ENCODE measurements at regions not wholly inside any gene's neighbourhood (a gene's known extent, or its start where the extent isn't known, plus 50 kb on each side); places are given as distances from the start of the nearest gene placed in this dataset.
"Not testable (repeated sequence)": the region's sequence is repeated elsewhere in the genome, so short reads cannot be mapped to it uniquely, and the experiment has no call there.

DNA sequence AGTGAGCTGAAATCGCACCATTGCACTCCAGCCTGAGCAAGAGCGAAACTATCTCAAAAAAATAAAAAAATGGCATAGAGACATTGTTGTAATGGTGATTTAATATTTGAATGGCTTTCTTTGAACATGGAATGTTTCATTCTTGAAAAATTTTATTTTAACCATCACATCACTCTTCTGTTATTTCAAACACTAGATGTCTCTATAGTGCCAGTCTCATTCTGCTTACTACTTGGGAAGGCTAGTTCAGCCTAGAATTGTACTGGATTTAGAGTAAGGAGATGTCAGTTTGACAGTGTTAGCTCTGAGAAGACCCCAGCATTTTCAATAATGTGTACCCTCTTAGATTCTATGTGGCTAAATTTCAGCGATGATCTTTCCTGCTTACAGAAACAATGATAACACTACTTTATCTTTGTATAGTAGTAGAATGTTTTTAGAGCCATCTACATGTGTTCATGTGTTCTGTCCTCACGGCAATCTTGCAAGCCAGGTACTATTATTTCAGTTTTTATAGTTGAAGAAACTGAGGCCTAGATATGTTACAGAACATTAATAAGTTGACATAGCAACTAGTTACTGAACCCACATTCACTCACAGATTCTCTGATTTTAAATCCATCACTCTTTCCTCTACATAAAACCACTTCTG, 142.9 kb upstream of the ZSWIM2 start:
- DNase-seq (ENCODE audit: low read depth), result no peak

DNA sequence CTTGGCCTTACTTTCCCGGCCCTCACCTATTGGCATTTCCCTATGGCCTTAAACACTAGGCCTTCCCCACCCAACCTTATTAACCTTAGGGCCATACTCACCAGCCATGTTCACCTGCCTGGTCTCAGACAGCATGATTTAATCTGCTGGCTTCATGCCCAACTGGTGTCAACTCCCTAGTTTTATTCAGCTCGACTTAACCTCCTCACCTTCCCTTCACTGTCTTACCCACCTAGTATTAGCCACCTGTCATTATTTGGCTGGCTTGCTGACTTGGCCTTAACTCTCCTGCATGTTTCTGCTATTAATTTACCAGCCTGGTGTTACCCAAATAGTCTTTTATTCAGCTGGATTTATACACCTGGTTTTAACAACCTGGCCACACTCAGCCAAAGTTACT, 136.0 kb upstream of the ZSWIM2 start:
- DNase-seq (ENCODE audit: low read depth), result no peak

DNA sequence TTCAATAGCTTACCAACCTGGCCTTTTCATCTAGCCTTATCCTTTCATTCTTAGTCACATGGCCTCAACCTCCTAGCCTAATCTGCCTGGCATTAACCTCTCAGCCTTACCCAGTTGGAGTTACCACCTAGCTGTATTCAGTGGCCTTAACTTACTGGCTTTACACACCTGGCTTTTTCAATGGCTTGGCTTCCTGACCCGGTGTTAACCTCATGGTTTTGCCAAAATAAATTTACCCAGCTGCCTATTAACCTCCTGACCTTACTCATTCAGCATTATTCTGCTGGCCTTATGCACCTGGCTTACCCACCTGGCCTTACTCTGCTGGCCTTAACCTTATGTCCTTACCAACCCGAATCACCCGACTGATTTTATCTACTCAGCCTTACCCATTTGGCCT, 135.5 kb upstream of the ZSWIM2 start:
- no peak for DNase-seq (ENCODE audit: low read depth)

DNA sequence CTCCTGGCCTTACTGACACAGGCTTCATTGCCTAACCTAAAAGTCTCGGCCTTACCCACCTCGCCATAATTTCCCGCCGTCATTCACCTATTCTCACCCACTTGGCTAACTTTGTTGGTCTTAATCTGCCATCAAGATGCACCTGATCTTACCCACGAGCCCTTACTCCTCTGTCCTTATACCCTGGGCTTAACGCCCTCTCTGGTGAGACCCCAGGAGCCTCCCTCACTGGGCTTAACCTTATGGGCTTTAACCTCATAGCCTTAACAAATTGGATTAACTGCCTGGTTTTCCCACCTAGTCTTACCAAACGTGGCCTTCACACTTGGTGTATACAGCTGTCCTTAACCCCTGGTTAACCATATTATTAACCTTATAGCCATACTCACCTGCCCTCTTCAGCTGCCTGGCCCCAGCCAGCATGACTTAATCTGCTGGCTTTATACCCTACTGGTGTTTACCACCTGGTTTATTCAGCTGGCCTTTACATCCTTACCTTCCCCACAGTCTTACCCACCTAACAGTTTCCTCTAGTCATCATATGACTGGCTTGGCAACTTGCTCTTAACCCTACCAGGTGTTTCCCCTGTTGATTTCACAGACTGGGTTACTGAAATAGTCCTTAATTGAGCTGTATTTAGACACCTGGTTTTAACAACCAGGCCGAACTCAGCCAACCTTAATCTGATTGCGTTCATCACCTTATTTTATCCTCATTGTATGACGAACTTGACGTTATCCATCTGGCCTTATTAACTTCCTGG, 132.0 kb upstream of the ZSWIM2 start:
- DNase-seq (ENCODE audit: low read depth), result no peak

DNA sequence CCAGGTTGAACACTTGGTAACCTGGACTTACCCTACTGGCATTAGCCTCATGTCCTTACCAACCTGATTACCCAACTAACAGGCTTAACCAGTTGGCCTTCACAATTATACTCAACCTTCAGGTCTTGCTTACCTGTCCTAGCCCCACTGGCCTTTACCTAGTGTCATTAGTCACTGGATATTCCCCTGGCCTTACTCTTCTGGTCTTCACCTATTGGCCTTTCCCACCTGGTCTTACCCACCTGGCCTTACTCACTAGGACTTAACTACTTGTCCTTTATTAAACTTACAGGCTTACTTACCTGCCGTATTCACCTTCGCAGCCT, 131.1 kb upstream of the ZSWIM2 start:
- no peak for DNase-seq (ENCODE audit: low read depth)

DNA sequence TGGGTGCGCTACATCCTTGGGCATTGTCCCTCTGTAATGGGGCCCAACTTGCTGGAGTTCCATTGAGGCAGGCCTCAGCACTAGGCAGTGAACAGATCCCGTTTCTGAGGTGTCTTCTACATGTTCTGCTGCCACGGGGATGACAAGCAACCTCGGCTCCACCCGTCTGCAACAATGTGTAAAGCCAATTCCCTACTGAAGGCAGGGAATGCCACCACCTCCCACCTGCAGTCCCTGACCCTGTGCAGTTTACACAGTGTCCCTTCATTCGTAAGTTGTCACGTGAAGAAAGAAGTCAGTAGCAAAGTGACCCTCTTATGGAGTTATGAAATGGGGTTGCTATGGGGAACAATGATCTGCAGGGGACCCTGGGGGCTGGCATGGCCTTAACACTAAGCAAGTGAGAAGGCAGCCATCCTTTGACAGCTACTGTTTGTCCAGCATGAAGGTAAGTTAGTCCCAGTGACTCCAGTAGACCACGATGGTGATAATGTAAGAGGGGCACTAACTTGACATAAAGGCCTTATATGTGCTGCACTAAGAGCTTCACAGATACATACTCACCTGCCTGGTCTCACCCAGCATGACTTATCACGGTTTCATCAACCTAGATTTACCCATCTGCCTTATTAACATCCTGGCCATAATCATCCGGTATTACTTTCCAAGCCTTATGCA, 130.6 kb upstream of the ZSWIM2 start:
- no peak for DNase-seq (ENCODE audit: low read depth)

DNA sequence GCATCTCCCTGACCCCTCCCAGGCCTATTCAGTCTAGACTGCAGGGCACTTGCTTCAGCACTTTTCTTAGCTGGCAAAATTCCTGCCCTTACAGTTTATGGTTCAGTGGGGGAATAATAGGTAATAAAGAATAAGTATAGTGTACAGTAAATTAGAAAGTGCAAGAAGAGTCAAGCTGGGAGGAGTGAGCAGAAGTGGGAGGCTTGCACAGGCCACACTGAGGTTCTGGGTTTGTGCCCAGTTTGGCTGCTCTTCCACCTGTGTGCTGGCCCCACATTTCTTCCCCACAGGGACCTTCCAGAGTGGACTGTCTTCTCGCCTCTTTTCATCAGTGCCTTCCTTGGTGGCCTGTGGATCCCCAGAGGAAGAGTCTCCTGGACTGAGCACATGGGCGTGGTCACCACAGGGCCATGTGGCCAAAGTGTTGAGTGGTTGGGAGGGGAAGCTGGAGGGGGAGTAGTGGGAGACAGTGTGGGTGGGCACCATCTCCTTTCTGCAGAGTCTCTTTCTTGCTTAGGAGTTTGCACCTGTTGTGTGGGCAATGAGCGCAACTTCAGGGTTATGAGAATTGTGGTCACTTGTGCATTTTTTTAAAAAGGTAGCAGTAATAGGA, 128.6 kb upstream of the ZSWIM2 start:
- no peak for DNase-seq (ENCODE audit: low read depth)

DNA sequence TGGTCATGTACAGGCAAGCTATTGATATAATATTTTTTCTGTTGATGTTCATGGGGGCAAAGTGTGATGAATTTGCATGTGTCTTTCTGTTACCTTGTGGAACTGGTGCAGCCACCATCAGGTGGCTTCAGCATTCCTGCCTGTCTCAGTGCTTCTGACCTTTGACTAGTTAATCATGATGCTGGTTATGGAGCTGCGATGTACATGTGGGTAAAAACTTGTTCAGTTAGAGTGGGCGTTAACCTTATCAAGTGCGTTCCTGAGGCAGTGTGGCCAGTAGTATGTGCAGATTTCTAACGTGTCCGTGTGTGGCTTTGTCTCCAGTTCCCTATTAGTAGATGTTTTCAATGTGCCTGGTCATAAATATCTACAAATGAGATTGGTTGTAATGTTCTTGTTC, 127.4 kb upstream of the ZSWIM2 start:
- DNase-seq (ENCODE audit: low read depth), result no peak

DNA sequence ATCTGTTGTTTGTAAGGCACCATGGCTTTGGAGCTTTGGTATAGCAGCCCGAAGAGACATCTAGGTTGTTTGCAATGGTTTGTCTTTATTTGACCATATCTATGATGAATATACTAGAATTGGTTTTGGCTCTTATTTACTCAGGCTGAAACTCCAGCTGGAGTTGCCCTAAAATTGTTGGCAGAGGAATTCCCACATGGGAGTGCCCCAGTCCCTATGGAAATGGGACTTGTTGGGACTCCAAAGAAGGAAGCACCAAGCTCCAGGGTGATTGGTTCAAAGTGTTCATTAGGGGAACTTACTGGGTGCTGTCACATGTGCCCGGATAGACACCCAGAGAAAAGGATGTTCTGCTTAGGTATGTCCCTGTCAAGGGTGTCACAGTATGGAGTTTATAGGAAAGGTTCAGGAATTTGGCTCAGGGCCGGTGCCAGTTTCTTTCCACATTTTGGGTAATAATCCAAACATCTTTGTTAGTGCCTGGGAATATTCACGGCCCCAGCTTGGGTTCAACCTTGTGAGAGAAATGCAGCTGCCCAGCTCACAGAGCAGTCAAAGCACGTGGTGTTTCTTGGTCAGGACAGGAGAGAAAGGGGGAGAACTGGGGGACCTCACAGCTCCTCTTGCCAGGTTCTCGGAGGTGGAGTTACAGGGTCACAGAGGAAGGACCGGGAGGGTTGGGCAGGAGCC, 123.5 kb upstream of the ZSWIM2 start:
- no peak for DNase-seq (ENCODE audit: low read depth)

DNA sequence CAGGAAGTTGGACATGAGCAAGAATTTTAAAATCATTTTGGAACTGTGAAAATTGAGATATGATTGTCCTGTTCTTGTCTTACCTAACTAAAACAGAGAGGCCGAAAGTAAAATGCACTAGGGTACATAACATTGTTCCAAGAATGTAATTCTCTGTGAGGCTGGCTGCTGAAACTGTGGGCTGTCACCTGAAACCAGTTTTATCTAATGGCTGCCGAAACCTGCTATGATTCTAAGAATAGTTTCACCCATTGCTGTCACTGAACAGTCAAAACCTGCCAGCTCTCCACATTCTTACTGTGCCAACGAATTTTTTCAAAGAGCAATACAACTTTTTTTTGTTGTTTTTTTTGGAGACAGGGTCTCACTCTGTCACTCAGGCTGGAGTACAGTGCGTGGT, 119.3 kb upstream of the ZSWIM2 start:
- no peak for DNase-seq (ENCODE audit: low read depth)

DNA sequence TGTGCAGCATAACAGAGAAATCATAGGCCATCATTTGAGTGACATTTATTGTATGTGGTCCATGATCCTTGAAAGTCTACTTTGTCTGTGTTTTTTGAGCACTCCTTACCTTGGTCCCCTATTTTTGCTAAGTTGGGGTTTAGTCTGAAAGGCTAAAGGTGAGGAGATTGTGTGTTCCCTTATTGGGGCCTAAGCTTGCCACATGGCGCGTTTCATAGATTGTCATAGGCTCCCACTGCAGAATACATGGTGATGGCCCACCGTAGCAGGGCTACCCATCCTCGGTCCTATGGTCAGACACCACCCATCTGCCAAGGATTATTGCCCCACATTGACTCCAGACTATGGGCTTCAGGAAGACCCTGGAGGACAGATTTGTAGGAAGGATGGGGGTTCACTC, 117.0 kb upstream of the ZSWIM2 start:
- no peak for DNase-seq (ENCODE audit: low read depth)

DNA sequence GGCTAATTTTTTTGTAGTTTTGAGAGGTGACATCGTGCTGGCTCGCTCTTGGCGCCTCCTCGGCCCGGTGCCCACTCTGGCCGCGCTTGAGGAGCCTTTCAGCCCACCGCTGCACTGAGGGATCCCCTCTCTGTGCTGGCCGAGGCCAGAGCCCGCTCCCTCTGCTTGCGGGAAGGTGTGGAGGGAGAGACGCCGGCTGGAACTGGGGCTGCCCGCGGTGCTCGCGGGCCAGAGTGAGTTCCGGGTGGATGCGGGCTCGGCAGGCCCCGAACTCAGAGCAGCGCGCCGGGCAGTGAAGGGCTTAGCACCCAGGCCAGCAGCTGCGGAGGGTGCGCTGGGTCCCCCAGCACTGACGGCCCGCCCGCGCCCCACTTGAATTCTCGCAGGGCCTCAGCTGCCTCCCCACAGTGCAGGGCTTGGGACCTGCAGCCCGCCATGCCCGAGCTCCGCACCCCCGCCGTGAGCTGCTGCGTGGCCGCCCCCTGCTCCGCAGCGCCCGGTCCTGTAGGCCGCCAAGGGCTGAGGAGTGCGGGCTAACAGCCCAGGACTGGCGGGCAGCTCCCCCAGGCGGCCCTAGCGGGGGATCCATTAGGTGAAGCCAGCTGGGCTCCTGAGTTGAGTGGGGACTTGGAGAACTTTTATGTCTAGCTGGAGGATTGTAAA, 113.2 kb upstream of the ZSWIM2 start:
- DNase-seq (ENCODE audit: low read depth), result no peak

DNA sequence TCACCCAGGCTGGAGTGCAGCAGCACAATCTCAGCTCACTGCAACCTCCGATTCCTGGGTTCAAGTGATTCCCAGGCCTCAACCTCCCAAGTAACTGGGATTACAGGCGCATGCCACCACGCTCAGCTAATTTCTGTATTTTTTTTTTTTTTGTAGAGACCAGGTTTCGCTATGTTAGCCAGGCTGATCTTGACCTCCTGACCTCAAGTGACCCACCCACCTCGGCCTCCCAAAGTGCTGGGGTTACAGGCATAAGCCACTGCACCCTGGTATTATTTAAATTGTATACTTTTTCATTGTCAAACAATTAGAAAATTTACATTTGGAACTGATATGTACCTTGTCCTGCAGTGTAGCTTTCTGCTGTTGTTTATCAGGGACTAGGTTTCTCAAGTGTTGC, 111.3 kb upstream of the ZSWIM2 start:
- not testable (repeated sequence) for DNase-seq (ENCODE audit: low read depth)

DNA sequence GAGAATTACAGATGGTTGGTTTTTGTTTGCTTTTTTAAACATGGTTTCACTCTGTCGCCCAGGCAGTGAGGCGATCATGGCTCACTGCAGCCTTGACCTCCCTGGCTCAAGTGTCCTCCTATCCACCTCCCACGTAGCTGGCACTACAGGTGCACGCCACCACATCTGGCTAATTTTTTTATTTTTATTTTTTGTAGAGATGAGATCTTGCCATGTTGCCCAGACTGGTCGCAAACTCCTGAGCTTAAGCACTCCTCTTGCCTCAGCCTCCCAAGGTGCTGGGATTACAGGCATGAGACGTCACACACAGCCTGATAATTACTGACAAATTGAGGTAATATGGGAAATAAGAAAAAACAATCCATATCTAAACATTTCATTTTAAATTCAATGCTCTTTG, 110.5 kb upstream of the ZSWIM2 start:
- DNase-seq (ENCODE audit: low read depth), result no peak

DNA sequence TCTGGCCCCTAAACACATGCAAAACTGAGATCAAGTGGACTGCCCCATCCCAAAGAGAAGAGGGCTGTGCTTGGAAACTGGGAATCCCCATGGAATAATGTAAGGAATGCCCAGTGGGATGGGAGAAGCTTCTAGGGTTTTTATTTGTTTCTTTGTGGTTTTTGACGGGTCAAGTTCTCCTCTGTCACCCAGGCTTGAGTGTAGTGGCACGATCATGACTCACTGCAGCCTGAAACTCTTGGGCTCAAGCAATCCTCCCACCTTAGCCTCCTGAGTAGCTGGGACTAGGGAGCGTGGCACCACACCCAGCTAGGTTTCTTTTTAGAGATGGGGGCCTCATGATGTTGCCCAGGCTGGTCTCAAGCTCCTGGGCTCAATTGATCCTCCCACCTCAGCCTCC, 101.7 kb upstream of the ZSWIM2 start:
- no peak for DNase-seq (ENCODE audit: low read depth)

DNA sequence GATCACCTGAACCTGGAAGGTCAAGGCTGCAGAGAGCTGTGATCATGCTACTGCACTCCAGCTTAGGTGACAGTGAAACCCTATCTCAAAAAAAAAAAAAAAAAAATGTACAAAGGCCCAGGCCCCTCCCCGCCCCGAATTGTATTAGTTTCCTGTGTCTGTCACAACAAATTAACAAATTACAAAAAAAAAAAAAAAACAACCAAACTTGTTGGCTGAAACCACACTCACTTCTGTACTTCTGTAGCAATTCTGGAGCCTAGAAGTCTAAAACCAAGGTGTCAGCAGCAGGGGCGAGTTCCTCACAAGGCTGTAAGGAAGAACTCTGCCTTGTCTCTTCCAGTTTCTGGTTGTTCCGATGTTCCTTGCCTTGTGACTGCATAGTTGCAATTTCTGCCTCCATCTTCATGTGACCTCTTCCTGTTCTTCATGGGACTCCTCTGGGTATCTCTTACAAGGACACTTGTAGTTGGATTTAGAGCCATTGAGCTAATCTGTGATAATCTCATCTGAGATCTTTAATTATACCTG, 100.8 kb upstream of the ZSWIM2 start:
- DNase-seq (ENCODE audit: low read depth), result no peak

DNA sequence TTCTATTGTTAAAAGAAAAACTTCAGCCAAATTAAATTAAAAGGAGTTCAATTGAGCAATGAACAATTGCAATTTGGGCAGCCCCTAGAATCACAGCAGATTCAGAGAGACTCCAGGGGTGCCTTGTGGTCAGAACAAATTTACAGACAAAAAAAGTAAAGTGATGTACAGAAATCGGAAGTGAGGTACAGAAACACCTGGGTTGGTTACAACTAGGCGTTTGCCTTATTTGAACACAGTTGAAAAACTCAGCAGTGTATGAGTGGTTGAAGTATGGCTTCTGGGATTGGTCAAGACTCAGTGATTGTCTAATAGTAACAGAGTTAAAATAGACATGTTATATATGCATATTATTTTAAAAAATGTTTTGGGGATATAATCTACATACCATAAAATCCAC, 98.5 kb upstream of the ZSWIM2 start:
- no peak for DNase-seq (ENCODE audit: low read depth)

DNA sequence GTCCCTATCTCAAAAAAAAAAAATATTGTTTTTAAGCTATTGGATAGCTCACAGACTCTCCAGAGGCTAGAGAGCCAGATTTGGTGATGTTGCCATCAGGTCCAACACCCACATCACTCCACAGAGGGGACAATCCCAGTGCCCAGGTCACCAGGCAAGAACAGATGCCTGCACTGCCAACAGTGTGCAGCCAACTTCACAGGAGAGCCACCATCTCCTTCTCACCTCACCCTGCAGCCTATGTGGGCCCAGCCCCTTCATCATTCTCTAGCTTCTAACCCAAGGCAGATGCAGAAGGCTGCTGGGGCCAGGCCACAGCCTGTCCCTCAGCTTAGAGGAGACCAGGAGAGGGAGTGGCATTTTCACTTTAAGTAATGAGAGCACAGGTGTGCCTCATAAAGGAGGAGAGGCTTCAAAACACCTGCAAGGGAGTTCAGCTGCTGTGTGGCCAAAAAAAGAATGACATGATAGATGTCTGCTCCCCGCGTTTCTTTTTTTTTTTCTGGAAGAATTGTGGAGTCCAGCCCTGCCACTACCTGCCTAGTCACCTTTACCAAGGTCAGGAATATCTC, 98.0 kb upstream of the ZSWIM2 start:
- no peak for DNase-seq (ENCODE audit: low read depth)

DNA sequence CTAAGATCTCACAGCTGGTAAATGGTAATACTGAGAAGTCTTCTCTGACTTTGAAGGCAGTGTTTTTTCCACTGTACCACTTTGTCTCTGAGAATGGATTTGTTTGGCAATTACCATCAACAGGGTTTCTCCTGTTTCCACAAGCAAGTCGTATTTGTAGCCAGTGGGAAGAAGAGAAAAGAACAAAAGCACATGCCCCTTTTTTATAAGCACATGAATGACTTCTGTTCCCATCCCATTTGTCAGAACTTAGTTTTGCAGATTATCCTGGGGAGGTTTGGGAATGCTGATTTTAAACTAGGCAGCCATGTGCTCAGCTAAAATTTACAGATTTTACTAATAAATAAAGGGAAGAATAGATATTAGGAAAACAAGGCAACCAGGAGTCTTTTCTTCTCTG, 92.9 kb upstream of the ZSWIM2 start:
- no peak for DNase-seq (ENCODE audit: low read depth)

DNA sequence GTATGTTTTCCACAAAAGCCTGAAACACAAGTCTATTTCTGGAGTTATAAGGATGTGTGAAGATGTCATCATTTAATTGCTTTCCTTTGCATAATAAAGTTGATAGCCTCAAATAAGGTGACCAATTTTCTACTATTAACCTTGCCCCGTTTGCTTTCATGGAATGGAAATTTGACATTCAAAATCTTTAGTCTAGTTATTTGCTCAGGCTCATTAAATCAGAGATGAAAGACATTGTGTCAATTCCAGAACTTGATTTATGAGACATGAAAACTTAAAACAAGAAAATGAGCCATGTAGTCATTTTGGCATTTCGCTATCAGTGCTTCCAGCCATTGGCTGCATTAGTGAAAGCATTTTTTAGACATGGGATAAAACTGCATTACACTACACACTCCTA, 91.5 kb upstream of the ZSWIM2 start:
- no peak for DNase-seq (ENCODE audit: low read depth)

DNA sequence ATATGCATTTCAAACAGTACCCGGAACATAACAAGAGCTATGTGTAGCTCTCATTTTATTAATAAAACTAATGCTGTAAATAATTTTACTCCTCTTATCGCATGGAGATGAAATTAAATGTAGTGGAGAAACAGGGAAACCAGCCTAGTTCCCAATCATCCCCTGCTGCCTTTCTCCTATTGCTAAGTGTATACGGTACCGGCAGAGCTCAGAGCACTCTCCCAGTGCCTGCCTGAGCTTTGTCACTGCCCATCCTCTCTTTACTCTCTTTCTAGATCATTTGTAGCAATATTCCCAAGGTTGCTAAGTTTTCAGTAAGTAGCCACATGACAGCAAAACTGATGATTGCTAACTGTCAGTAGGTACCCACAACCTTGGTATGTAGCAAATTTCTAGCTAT, 85.5 kb upstream of the ZSWIM2 start:
- DNase-seq (ENCODE audit: low read depth), result no peak

DNA sequence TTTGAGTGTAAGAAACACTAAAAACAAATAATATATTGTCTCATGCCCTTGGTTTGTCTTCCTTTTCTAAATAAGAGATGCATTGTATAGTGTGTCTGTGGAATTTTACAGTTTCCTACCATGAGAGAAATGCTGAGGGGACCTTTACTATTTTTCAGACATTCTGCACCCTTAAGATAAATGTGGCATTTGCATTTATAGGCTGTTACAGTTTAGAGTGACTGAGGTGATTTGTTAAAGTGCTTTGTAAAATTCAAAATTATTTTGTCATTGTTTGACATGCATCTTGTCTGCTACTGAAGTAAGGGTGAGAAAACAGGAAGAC, 78.9 kb upstream of the ZSWIM2 start:
- no peak for DNase-seq (ENCODE audit: low read depth)
